Left lobe of liver (tissue), 2 donors: ENCODE measurements at regions not wholly inside any gene's neighbourhood (a gene's known extent, or its start where the extent isn't known, plus 50 kb on each side); places are given as distances from the start of the nearest gene placed in this dataset.
"Not testable (repeated sequence)": the region's sequence is repeated elsewhere in the genome, so short reads cannot be mapped to it uniquely, and the experiment has no call there.

Experiments
- ATAC-seq: fragments of 200-7000 bp; cut with Tn5 transposase; one replicate; pipeline ENCODE4 v1.9.1; 2020; ENCODE audit warnings: mild to moderate bottlenecking, moderate library complexity
- DNase-seq: peaks from one replicate; pipeline ENCODE4 v3.0.0-alpha.2; 2020; ENCODE audit warnings: low spot score
- donor health status: DM: no; HTN: no; CAD: no; lungs with moderate emphysema.
- donor health status: DM: no; HTN: yes; CAD: no.

- DNase-seq = no peak
- no peak for ATAC-seq
Measured at GRCh38 chr2:19207452-19207851, 151.0 kb downstream of the OSR1 start.

GRCh38 chr2:19205983-19206533 is 152.4 kb downstream of the OSR1 start:
- ATAC-seq (no peak), DNase-seq (no peak)

- ATAC-seq = no peak
- no peak for DNase-seq
Measured at GRCh38 chr2:19203866-19204265, 154.6 kb downstream of the OSR1 start.

GRCh38 chr2:19201911-19202462 is 156.4 kb downstream of the OSR1 start:
- ATAC-seq = no peak
- DNase-seq = no peak

- DNase-seq = no peak
Measured at GRCh38 chr2:19198381-19198780, 160.0 kb downstream of the OSR1 start.

GRCh38 chr2:19195661-19196060 is 162.8 kb downstream of the OSR1 start:
- DNase-seq = no peak
- no peak for ATAC-seq

More at GRCh38 chr2:19198381-19198780, 160.0 kb downstream of the OSR1 start:
- ATAC-seq = no peak

GRCh38 chr2:19189391-19189790 is 169.0 kb downstream of the OSR1 start:
- DNase-seq = no peak

GRCh38 chr2:19187323-19188020 is 171.0 kb downstream of the OSR1 start:
- ATAC-seq (no peak), DNase-seq (no peak)

More at GRCh38 chr2:19189391-19189790, 169.0 kb downstream of the OSR1 start:
- ATAC-seq = no peak

- no peak for DNase-seq
Measured at GRCh38 chr2:19185086-19185485, 173.3 kb downstream of the OSR1 start.

GRCh38 chr2:19178175-19178574 is 180.2 kb downstream of the OSR1 start:
- DNase-seq (no peak), ATAC-seq (no peak)

More at GRCh38 chr2:19185086-19185485, 173.3 kb downstream of the OSR1 start:
- ATAC-seq = no peak

GRCh38 chr2:19176977-19177376 is 181.4 kb downstream of the OSR1 start:
- DNase-seq = no peak
- ATAC-seq = no peak

- ATAC-seq (no peak), DNase-seq (no peak)
Measured at GRCh38 chr2:19176172-19176852, 182.1 kb downstream of the OSR1 start.

- no peak for DNase-seq
- ATAC-seq = no peak
Measured at GRCh38 chr2:19174176-19174575, 184.2 kb downstream of the OSR1 start.

- ATAC-seq (no peak), DNase-seq (no peak)
Measured at GRCh38 chr2:19171409-19171808, 187.0 kb downstream of the OSR1 start.

- no peak for ATAC-seq
Measured at GRCh38 chr2:19169134-19169768, 189.2 kb downstream of the OSR1 start.

GRCh38 chr2:19164099-19164498 is 194.3 kb downstream of the OSR1 start:
- ATAC-seq = peak; percentile 47
- not testable (repeated sequence) for DNase-seq

More at GRCh38 chr2:19169134-19169768, 189.2 kb downstream of the OSR1 start:
- DNase-seq = no peak

GRCh38 chr2:19158896-19159295 is 199.5 kb downstream of the OSR1 start:
- ATAC-seq (no peak), DNase-seq (no peak)

- ATAC-seq (no peak), DNase-seq (no peak)
Measured at GRCh38 chr2:19158211-19158610, 200.2 kb downstream of the OSR1 start.

- ATAC-seq (no peak), DNase-seq (no peak)
Measured at GRCh38 chr2:19156646-19157045, 201.8 kb downstream of the OSR1 start.

GRCh38 chr2:19150726-19151125 is 207.7 kb downstream of the OSR1 start:
- ATAC-seq (no peak), DNase-seq (no peak)

GRCh38 chr2:19146867-19147266 is 211.6 kb downstream of the OSR1 start:
- ATAC-seq = no peak
- no peak for DNase-seq
